ENCODE measurements at regions not wholly inside any gene's neighbourhood (a gene's known extent, or its start where the extent isn't known, plus 50 kb on each side); places are given as distances from the start of the nearest gene placed in this dataset.
A peak's percentile ranks its signal among the peaks of the same experiment; 100 is the strongest.

DNA sequence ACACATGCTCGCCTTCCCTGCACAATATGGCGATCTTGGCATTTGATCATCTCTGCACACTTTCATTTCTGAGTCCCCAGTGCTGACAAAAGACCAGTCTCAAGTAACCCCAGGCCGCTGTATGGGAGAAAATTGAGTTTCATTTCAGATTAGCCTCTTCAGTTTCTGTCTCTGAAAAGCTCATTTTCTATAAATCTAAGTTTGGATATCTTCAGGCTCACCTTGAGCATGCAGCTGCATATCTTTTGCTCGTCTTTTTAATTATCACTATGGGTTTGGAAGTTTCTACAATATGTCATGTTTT is 169.1 kb upstream of the MAST4 start:
- H3K4me3 Mint-ChIP-seq (ENCODE audit: unreplicated experiment): no peak overlapping the region
- H3K27ac Mint-ChIP-seq (ENCODE audit: unreplicated experiment): no peak overlapping the region
- peaks cover 8% of the 10 kb centered on the region for H3K9me3 Mint-ChIP-seq (ENCODE audit: low read depth)
- H3K4me1 Mint-ChIP-seq (ENCODE audit: low read depth): no peaks in the 10 kb centered on the region
- H3K36me3 Mint-ChIP-seq (ENCODE audit: low read depth): no peaks in the 10 kb centered on the region
- TF ChIP-seq, protein P1, sequence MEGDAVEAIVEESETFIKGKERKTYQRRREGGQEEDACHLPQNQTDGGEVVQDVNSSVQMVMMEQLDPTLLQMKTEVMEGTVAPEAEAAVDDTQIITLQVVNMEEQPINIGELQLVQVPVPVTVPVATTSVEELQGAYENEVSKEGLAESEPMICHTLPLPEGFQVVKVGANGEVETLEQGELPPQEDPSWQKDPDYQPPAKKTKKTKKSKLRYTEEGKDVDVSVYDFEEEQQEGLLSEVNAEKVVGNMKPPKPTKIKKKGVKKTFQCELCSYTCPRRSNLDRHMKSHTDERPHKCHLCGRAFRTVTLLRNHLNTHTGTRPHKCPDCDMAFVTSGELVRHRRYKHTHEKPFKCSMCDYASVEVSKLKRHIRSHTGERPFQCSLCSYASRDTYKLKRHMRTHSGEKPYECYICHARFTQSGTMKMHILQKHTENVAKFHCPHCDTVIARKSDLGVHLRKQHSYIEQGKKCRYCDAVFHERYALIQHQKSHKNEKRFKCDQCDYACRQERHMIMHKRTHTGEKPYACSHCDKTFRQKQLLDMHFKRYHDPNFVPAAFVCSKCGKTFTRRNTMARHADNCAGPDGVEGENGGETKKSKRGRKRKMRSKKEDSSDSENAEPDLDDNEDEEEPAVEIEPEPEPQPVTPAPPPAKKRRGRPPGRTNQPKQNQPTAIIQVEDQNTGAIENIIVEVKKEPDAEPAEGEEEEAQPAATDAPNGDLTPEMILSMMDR (IDR thresholded peaks at IDR 0.05): no peak
- no peak for DNase-seq (ENCODE audit: low spot score)
- H3K27me3 Mint-ChIP-seq (ENCODE audit: low read depth): peaks cover 9% of the 10 kb centered on the region

DNA sequence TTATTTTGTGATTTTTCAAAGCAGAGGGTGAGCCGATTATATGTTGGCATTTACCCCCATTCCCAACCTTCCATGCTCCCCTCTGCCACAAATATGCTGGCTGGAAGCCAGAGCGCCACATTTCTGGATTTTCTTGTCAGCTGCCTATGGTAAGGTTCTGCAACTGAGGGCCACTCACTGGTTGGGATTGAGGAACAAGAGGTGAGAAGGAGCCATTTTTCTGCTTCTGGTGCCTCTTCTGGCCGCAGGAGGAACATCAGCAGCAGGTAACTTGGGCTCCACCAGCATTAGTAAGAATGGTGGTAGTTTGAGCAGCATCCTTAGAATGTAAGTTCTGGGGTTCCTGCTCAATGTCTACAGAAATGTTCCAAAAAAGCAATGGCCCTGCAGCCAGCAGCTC is 159.5 kb upstream of the MAST4 start:
- no peak overlapping the region for H3K4me3 Mint-ChIP-seq (ENCODE audit: unreplicated experiment)
- no peaks in the 10 kb centered on the region for H3K36me3 Mint-ChIP-seq (ENCODE audit: low read depth)
- H3K27me3 Mint-ChIP-seq (ENCODE audit: low read depth): no peaks in the 10 kb centered on the region
- H3K27ac Mint-ChIP-seq (ENCODE audit: unreplicated experiment): no peak overlapping the region
- DNase-seq (ENCODE audit: low spot score): no peak
- peaks cover 9% of the 10 kb centered on the region for H3K4me1 Mint-ChIP-seq (ENCODE audit: low read depth)
- peaks cover 3% of the 10 kb centered on the region for H3K9me3 Mint-ChIP-seq (ENCODE audit: low read depth)
- TF ChIP-seq, protein P1 (IDR thresholded peaks at IDR 0.05): peak; percentile 33

DNA sequence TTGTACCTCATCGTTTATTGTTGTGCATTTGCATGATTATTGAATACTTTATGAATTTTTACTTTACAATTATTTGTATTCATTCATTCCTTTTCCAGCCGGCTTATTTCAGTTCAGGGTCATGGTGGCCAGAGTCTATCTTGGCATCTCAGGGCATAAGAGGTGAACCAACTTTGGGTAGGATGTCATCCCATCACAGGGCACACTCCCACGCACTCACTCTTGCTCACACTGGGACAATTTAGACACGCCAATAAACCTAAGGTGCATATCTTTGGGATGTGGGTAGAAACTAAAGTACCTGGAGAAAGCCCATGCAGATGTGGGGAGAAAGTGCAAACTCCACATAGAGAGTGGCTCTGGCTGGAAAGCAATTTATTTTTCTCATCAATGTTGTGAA is 158.1 kb upstream of the MAST4 start:
- H3K27me3 Mint-ChIP-seq (ENCODE audit: low read depth): no peaks in the 10 kb centered on the region
- H3K36me3 Mint-ChIP-seq (ENCODE audit: low read depth): no peaks in the 10 kb centered on the region
- TF ChIP-seq, protein P1 (IDR thresholded peaks at IDR 0.05): no peak
- H3K4me1 Mint-ChIP-seq (ENCODE audit: low read depth): peaks cover 9% of the 10 kb centered on the region
- no peak overlapping the region for H3K27ac Mint-ChIP-seq (ENCODE audit: unreplicated experiment)
- no peak overlapping the region for H3K4me3 Mint-ChIP-seq (ENCODE audit: unreplicated experiment)
- H3K9me3 Mint-ChIP-seq (ENCODE audit: low read depth): peaks cover 3% of the 10 kb centered on the region
- no peak for DNase-seq (ENCODE audit: low spot score)

DNA sequence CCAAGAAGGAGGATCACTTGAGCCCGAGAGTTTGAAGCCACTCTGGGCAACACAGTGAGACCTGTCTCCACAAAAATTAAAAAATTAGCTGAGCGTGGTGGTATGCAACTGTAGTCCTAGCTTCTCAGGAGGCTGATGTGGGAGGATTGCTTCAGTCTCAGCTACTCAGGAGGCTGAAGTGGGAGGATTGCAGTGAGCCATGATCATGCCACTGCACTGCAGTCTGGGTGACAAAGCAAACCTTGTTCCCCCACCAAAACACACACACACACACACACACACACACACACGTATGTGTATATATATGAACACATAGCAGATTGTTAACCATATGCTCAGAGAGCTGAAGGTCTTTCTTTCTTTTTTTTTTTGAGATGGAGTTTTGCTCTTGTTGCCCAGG is 157.5 kb upstream of the MAST4 start:
- Mint-ChIP-seq H3K36me3 (ENCODE audit: low read depth) (no peaks in the 10 kb centered on the region), H3K27me3 (ENCODE audit: low read depth) (no peaks in the 10 kb centered on the region), H3K4me1 (ENCODE audit: low read depth) (peaks cover 9% of the 10 kb centered on the region), H3K27ac (ENCODE audit: unreplicated experiment) (no peak overlapping the region), H3K9me3 (ENCODE audit: low read depth) (peaks cover 3% of the 10 kb centered on the region), H3K4me3 (ENCODE audit: unreplicated experiment) (no peak overlapping the region)
- TF ChIP-seq, protein P1 (IDR thresholded peaks at IDR 0.05): no peak
- no peak for DNase-seq (ENCODE audit: low spot score)

DNA sequence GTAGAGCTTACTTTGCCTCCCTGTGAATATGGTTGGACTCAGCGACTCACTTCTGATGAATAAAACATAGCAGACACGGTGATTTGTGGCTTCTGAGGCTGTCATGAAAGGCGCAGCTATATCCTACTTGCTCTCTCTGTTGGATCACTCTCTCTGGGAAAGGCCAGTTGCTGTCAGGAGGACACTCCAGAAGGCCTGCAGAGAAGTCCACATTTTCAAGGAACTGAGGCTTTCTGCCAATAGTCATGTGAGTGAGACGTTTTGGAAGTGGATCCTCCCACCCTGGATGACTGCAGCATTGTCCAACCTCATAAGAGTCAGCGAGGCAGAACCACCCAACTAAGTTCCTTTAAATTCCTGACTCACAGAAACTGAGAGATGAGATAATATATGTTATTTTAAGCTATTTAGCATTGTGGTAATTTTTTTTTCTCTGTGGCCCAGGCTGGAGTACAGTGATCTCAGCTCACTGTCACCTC is 156.0 kb upstream of the MAST4 start:
- Mint-ChIP-seq H3K4me3 (ENCODE audit: unreplicated experiment) (peak overlapping the region; percentile 30), H3K36me3 (ENCODE audit: low read depth) (no peaks in the 10 kb centered on the region), H3K9me3 (ENCODE audit: low read depth) (peaks cover 3% of the 10 kb centered on the region), H3K4me1 (ENCODE audit: low read depth) (peaks cover 9% of the 10 kb centered on the region), H3K27ac (ENCODE audit: unreplicated experiment) (peak overlapping the region; percentile 82), H3K27me3 (ENCODE audit: low read depth) (no peaks in the 10 kb centered on the region)
- no peak for DNase-seq (ENCODE audit: low spot score)
- TF ChIP-seq, protein P1 (IDR thresholded peaks at IDR 0.05): no peak
